COR-L47 (cell line): ENCODE measurements at regions not wholly inside any gene's neighbourhood (a gene's known extent, or its start where the extent isn't known, plus 50 kb on each side); places are given as distances from the start of the nearest gene placed in this dataset.

ENCODE experiments used
- DNase-seq: peaks from one replicate; lab custom pipeline; 2025; lab: John Stamatoyannopoulos, UW

- DNase-seq = no peak
These were observed 317.8 kb downstream of the TMEM121 start for GRCh38 chr14:105844047-105844630.

DNA sequence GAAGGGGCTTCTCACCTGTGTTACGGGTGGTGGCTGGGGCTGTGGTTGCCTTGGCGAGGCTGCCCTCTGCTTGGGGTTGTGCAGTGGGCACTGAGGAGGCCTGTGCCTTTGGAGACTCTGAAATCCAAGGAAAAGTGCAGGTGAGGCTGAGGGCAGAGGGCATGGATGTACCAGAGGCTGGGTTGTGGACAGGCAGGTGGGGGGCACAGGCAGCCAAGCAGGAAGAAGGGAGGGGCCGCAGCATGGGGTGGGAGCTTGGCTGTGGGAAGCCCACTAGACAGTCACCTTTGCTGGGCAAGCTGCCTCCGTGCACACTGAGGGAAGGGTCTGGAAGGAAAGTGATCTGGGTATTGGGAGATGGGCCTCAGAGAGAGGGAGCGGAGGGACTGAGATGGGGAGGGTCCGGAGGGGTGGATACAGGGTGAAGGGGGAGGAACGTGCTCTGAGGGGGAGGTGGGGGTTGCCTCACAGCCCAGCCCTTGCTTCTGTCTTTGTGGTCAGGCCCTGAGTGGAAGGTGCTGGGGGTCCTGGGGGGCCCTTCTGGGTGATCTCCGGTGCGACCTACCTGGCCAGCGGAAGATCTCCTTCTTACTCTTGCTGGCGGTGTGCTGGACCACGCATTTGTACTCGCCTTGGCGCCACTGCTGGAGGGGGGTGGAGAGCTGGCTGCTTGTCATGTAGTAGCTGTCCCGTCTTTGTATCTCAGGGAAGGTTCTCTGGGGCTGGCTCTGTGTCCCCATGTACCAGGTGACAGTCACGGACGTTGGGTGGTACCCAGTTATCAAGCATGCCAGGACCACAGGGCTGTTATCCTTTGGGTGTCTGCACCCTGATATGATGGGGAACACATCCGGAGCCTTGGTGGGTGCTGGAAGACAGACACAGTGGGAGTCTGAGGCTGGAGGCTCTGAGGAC, 318.7 kb downstream of the TMEM121 start:
- DNase-seq = no peak

DNA sequence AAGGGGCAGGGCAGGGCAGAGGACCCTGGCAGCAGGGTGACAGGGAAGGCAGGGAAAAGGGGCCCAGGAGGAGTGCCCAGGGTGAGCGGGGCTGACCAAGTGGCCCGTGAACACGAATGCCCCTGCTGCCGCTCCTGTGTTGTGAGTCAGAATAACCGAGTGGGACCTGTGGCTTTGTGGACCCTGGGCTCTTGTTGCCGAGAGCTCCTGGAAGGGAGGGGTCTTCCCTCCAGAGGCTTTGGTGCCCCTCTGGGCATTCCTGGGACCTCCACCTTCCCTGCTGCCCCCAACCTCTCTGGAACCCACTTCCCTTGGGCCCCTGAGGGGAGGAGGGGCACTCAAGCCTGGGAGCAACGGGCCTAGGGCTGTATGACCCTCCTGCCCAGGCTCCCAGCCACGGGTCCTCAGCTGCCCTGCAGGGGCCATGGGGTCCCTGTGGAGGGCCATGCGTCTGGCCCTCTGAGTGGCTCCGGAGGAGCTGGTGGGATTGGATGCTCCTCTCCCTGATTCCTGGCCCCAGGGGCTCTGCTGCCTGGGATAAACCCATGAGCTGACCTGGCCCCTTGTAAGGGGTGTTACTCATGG, 319.4 kb downstream of the TMEM121 start:
- no peak for DNase-seq

- DNase-seq = no peak
These were observed 319.9 kb downstream of the TMEM121 start for GRCh38 chr14:105846312-105846711.

GRCh38 chr14:105847400-105847799, 321.0 kb downstream of the TMEM121 start:
- no peak for DNase-seq

GRCh38 chr14:105848570-105848969, 322.2 kb downstream of the TMEM121 start:
- DNase-seq = no peak

- no peak for DNase-seq
These were observed 323.7 kb downstream of the TMEM121 start for GRCh38 chr14:105849933-105850626.

- DNase-seq = no peak
These were observed 324.6 kb downstream of the TMEM121 start for GRCh38 chr14:105850853-105851581.

- no peak for DNase-seq
These were observed 325.5 kb downstream of the TMEM121 start for GRCh38 chr14:105851716-105852377.

DNA sequence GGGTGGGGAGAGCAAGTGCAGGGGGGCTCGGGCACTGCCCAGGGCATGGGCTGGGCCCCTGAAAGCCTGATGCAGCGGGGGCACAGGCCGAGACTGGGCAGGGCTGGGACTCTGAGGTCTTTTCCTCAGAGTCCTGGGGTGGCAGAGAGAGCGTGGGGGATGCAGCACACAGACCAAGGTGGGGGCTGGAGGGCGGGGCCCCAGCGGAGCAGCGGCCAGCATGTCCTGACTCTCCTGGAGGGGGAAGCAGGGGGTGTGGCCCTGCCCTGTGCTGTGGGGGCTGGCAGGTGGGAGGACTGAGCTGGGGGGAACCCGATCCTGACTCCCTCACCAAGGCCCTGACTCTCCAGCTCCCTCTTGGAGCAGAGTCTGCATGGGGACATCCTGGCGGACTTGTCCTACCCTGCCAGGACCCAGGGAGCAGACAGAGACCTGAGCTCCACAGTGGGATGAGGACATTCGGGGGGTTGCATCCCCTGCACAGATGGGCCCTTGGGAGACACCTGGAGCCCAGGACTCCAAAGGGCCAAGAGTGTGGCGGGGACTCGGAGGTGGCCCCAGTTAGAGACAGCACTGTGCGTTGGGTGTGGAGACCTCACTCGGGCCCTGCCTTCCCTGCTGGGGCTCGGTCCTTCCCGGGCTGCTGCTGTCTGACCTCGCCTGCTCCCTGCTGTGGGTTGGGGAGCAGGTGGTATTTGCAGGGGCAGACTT, 326.1 kb downstream of the TMEM121 start:
- DNase-seq = no peak

- no peak for DNase-seq
These were observed 326.9 kb downstream of the TMEM121 start for GRCh38 chr14:105853089-105853906.

DNA sequence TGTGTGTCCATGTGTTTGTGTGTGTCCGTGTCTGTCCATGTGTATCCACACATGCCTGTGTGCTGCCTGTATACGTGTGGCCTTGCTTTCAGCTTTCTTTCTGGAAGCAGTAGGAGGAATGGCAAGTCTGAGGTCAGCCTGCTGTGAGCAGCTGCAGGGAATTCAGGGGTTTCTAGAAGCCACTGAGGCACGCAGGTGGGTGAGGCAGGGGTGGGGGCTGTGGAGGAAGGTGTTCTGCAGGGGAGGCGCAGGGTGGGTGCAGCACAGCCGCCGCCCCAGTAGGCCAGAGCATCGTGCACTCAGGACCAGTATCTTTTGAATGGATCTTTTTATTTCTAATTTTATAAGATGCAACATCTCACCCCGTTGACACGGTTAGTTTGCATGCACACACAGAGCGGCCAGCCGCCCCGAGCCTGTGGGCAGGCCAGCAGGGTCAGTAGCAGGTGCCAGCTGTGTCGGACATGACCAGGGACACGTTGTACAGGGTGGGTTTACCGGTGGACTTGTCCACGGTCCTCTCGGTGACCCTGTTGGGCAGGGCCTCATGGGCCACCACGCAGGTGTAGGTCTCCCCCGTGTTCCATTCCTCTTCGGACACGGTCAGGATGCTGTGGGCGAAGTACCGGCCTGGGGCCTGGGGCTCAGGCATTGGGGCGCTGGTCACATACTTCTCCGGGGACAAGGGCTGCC, 327.7 kb downstream of the TMEM121 start:
- DNase-seq = no peak

GRCh38 chr14:105854600-105855245, 328.3 kb downstream of the TMEM121 start:
- DNase-seq = no peak

DNA sequence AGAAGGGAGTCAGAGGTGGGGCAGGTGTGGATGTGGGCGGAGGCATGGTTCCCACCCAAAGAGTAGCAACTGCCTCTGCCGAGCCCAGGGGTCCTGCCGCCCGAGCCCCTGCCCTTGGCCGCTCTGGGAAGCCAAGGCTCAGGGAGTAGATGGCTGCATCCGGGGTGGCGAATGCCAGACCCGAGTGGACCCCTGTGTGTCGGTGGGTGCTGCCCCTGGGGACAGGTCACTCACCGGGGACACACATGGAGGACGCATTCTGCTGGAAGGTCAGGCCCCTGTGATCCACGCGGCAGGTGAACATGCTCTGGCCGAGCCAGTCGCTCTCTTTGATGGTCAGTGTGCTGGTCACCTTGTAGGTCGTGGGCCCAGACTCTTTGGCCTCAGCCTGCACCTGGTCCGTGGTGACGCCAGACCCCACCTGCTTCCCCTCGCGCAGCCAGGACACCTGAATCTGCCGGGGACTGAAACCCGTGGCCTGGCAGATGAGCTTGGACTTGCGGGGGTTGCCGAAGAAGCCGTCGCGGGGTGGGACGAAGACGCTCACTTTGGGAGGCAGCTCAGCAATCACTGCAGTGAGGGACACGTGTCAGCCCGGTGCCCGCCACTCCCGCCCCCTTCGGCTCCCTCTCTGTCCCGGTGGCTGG, 329.0 kb downstream of the TMEM121 start:
- DNase-seq = no peak

DNA sequence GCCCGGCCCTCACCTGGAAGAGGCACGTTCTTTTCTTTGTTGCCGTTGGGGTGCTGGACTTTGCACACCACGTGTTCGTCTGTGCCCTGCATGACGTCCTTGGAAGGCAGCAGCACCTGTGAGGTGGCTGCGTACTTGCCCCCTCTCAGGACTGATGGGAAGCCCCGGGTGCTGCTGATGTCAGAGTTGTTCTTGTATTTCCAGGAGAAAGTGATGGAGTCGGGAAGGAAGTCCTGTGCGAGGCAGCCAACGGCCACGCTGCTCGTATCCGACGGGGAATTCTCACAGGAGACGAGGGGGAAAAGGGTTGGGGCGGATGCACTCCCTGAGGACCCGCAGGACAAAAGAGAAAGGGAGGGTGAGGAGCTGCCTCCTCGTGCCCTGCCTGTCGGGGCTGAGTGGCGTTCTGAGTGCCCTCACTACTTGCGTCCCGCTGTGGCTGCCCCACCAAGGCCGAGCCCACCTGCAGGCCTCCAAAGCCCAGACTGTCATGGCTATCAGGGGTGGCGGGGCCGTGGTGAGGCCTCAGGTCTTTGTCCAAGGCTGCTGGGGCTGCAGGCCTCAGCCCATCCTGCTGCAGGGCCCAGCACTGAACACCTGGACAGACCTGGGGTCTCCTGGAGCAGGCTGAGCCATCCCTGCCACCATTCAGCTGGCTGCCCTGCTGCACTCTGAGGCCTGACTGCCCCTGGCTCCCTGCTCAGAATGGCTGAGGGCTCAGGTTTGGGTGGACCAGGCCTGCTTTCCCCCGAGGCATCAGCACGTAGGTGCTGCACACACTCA, 329.7 kb downstream of the TMEM121 start:
- no peak for DNase-seq

- no peak for DNase-seq
These were observed 330.4 kb downstream of the TMEM121 start for GRCh38 chr14:105856676-105857219.

GRCh38 chr14:105857220-105857825, 330.9 kb downstream of the TMEM121 start:
- no peak for DNase-seq
